GM18507 (cell line): ENCODE measurements at regions not wholly inside any gene's neighbourhood (a gene's known extent, or its start where the extent isn't known, plus 50 kb on each side); places are given as distances from the start of the nearest gene placed in this dataset.

Experiments used
- DNase-seq: peaks from one replicate; pipeline ENCODE4 v3.0.0; 2011; ENCODE audit warnings: low read depth; ENCODE audit not compliant: insufficient read length; ENCODE audit errors: extremely low spot score
- FAIRE-seq: peaks from 2 replicates; lab custom pipeline; 2011; peaks lifted over from hg19 to GRCh38; lab: Jason Lieb, UNC

DNA sequence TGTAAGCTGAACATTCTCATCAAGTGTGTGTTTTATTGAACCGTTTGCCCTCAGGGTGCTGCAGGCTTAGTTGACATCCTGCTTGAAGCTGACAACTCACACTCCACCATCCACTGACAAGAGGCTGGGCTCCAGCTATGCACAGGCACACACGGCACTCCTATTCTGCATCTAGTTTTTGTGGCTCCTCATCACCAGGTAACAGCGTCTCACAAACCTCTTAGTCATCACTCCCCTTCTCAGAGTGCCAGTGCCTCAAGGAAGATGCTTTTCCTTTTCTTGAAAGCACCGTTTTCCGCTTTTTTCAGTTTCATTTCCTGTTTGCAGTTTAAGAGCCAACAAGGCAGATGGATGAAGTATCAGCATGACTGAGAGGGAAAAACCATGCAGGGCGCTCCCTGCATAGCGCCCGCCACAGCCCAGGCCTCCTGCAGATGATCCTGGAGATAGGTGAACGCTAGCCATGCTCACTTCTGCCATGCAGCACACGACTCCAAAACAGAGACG is 491.2 kb downstream of the COG6 start:
- FAIRE-seq (no peak), DNase-seq (no peak)

DNA sequence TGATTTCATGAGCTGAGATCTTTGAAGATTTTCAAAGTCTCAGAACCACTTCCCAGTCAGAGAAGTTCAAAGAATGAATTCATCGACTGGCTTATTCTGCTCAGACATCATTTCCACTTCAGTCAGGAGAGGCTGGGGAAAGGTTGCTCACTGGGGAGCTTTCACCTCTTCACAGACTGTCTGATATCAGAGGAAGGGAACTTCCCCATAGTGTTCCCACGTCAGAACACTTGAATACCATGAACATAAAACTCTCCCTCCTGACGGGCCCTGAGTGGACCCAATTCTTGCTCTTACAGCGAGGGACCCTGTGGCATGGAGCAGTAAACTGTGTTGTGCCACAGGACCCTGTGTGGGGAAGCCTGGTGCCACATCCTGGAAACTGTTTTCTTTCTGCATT is 492.6 kb downstream of the COG6 start:
- no peak for DNase-seq

DNA sequence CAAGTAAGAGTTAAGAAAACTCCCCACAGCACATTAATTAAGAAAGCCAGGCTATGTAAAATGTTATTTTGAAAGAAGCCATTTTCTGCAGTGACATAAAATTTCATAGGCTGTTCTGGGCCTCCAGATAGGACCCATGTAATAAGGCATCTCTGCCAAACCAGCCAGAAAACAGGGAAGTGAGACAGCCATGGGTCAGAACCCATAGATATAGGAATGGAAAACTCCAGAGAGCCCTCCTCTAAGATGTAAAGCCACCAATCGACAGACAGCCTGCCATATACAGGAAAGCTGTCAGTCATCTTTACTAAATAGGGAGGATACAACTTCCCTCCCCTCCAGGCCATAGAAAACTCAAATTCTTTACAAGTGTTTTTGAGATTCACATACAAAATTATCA is 493.3 kb downstream of the COG6 start:
- no peak for DNase-seq
- FAIRE-seq: no peak

More for the DNA sequence above, 492.6 kb downstream of the COG6 start:
- FAIRE-seq: no peak

DNA sequence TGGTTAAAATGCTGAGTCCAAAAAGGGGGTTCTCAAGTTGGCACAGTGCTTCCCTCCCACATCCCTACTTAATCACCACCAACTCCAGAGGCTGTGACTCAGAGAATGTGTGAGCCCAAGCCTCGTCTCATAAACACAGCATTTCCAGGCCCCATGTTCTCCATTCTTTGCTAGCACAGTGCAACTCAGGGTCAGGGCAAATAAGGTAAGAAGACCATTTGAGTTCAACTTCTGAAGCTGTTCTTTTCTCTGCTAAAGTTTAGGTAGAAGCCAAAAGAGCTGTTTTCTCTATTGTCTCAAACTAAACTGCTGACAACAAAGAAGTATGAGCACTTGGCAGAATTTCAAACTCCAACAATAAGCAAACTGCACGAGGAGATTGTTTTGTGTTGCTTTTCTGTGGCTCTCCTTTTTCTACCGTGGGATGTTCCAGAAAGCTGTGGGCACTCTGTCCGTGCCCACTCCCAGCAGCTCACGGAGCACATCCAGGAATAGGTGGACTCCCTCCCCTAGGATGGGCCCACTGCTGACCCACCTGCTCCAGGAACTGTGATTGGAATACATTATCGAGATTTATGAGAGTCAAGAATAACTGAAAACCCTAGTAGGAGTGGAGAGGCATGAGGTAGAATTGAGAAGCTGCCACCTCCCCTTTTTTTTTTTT is 494.3 kb downstream of the COG6 start:
- DNase-seq (no peak), FAIRE-seq (no peak)

DNA sequence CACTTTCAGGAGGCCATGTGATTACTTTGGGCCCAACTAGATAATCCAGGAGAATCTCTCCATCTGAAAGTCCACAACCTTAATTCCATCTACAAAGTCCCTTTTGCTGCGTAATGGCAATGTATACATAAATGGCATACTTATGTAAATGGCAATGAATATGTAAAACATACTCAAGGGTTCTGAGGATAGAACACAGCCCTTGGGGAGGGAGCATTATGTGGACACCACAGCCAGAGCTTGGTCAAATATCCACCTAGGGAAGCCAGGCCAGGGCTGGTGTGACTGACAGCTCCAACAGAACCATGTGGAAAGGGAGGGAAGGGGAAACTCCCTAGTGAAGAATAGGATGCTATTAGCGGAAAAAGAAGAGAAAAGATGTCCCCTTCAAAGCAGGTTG is 496.2 kb downstream of the COG6 start:
- DNase-seq (no peak), FAIRE-seq (no peak)

DNA sequence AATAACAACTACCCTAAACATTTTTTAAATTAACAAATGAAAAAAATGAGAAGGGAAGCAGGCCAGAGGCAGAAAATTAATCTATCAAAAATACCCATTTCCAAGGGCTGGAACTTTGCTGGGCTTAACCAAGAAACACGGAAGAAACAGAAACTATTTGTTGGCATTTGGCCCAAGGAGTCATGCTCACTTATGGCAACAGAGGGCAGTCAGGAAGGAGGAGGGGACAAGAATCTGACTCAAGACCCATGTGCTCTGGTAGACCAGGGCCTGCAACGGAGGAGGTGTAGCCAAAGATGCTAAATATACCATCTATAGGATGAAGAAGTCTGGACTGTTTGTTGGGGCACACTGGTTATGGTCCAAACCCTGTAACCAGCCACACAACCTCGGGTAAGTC is 496.7 kb downstream of the COG6 start:
- no peak for FAIRE-seq
- no peak for DNase-seq

DNA sequence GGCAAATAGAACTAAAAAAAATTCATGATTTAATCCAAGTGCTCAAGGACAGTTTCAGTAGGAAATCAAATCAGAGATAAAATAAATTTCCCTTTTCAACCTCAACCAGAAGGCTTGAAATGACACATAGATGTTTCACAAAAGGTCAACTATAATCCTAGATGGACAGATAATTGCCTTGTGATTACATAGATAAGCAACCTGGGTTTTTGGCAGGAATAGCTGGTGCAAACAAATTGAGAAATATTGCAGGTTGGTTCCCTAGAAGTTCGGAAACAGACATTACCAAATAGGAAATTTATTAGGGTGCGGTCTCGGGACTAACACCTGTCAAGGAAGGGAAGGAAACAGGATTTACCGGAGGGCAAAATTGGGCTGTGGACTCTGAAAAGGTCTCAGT is 497.5 kb downstream of the COG6 start:
- no peak for DNase-seq
- FAIRE-seq: no peak

DNA sequence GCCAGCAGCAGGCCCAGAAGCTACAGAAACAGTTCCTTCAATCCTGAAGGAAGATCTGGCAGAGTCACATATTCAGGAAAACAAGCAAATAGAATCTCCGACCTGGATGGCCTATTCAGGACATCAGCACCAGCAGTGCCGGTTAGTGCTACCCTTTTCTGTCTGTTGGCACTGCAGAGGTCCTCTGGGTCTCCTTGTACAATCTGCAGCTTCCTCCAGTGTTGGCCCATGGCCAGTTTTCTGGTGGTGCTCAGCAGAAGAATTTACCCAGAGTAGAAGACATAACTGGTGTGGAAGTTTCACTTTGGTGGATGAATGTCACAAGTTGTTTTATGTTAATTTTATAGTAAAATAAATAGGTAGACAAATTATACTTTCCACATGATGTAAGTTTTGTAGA is 498.1 kb downstream of the COG6 start:
- DNase-seq (no peak), FAIRE-seq (no peak)

DNA sequence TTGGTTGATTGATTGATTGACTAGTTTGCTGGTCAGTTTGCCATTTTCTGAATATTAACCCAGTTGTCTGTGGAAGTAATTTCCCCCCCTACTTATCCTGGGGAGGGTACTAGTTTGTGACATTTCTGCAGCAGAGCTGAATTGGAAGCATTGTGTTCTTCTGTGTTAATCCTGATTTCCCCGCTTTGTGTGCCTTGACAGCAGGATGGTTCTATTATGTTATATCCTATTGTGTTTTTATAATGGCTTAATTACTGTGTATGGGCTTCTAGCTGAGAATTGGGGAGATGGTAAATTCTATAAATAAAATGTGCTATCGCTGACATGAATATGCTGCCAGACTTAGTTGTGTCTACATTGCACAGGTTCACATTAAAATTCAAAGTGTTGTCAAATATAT is 499.7 kb downstream of the COG6 start:
- no peak for FAIRE-seq

DNA sequence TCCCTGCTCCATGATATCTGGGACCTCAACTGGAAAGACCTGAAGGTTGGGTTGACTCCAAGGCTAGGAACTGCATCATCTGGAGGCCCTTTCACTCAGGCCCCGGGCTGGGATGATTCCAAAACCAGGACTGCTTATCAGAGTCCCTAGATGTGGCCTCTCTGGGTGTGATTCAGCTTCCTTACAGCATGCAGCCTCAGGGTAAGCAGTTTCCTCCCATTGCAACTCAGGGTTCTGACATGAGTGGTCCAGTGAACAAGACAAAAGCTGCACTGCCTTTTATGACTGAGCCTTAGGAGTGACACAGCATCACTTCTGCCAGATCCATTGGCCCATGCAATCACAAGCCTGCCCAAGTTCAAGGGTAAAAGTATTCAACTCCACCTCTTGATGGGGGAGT is 502.8 kb downstream of the COG6 start:
- DNase-seq (no peak), FAIRE-seq (no peak)

More for the DNA sequence above, 499.7 kb downstream of the COG6 start:
- DNase-seq: no peak

DNA sequence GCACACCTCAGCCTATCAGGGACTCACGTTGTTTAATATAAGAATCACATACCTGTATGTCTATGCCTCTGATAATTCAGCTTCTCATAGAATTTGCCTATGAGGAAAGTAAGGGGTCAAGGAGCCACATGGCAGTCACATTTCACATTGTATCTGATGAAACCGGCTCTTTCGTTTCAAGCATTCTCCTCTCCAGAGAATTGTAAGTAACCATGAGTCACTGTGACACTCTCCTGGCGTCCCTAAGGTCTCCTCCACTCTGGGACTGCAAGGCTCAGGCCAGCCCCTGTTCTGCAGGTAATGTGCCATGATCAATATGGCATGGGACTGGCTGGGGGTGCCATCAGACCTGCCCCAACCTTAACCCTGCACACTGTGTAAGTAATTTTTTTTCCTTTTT is 503.3 kb downstream of the COG6 start:
- DNase-seq (no peak), FAIRE-seq (no peak)

DNA sequence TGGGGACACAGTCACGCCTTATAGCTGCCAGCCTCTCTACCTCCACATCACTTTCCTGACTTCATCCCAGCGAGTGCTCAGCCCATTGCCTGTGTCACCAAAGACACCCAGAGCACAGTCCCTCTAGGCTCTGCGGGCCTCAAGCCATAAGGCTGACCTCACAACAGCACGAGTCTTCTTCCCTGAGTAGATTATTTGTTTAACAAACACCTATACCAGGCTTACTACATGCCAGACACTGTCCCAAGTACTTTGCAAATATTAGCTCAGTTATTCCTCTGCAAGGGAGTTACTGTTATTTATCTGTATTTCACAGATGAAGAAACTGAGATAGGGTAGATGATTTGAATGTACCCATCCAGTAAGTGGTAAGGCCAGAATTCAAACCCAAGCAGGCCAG is 504.3 kb downstream of the COG6 start:
- DNase-seq (no peak), FAIRE-seq (no peak)

DNA sequence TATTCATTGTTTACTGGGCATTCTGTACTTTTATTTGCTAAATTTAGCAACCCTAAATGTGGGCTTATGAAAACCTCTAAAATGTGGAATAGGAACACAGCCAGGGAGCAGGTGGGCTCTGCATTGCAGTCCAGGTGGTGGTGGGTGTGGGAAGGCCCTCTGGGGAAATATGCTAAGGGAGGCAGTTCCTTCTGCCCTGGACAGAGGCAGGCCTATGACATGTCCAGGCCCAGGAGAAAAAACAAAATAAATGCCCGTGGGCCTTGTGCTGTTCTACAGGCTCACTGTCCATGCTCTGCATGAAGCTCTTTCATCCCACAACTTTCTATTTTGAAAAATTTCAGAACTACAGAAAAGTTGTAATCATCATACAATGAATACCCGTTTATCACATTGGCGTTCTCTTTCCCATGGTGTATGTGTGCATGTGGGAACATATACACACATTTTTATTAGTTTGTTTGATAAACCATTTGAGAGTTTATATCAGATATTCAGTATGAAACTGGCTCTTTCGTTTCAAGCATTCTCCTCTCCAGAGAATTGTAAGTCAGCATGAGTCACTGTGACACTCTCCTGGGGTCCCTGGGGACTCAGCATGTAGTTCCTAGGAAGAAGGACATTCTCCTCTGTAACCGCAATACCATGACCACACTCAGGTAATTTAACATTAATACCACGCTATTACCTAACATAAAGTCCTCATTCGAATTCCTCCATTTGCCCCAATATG is 505.3 kb downstream of the COG6 start:
- FAIRE-seq: no peak
- no peak for DNase-seq

DNA sequence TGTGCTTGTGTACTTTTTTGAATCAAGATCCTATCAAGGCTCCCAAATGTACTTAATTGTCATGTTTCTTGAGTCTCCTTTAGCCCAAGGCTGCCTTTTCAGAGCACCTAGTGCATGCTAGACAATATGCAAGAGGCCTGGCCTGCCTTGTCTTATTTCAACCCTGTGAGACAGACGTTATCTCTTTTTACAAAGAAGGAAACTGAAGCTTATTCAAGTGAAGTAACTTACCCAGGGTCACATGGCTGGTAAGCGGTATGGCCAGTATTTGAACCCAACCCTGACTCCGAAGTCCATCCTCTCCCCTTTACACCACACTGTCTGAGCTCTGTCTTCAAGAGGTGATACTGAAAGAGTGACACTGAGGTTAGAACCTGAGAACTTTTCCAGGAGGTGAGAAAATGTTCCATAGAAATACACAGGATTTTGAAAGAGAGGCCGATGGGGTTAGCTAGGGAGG is 505.1 kb downstream of the FOXO1 start:
- no peak for FAIRE-seq
- no peak for DNase-seq

DNA sequence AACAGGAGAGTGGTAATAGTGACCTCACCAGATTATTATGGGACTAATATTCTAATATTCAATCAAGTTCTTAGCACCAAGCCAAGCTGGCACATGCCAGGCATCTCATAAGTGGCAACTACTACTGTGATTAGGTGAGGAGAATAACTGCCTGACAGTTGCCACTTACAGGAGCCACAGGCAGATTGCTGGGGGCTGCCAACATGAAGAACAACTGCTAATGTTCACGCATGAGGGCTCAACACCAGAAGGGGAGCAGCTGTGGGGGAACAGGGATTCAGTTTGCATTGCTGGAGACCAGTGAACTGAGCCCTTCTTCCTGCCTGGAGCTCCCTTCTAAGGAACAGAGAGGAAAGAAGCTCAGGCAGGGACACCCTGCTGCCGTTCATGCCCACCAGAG is 504.5 kb downstream of the FOXO1 start:
- DNase-seq (no peak), FAIRE-seq (no peak)

DNA sequence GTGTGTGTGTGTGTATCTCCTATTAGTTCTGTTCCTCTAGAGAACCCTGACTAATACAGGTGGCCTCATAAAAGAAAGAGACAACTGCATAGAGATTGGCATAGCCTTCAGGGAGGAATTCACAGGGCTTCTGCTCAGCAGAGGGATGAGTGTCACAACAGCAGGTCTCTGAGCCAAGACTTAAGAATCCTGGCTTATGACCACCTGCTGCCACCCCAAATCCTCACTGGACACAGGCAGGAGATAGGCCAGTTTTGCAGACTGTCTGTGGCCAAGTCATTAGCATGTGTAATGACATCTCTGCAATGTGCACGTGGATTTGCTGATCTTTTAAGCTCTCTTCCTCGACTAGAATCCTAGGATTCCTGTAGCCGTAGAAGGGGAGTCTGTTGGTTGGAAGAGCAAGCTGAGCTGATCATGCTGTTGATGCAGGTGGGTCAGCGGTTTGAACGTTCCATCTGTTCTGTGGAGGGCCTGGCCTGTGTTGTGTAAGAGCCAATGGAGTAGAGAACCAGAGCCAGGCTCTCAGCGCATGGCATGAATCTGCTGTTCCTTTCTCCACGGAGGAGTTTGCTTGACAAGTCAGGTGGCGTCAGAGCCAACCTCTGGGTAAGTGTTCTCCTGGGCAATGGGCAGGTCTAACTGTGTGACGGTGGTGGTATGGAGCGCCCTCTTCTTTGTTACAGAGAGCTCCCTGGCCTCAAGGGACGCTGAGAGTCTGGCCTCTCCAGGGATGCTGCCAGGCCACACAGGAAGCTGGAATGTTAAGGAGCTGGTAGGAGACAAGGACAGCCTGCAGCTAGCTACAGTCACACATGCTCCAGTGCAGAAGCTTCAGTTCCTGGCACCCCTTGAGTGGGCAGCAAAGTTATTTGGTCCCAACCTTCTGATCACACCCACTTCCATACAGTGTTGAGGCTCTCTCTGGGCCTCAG is 503.1 kb downstream of the FOXO1 start:
- no peak for DNase-seq
- no peak for FAIRE-seq

DNA sequence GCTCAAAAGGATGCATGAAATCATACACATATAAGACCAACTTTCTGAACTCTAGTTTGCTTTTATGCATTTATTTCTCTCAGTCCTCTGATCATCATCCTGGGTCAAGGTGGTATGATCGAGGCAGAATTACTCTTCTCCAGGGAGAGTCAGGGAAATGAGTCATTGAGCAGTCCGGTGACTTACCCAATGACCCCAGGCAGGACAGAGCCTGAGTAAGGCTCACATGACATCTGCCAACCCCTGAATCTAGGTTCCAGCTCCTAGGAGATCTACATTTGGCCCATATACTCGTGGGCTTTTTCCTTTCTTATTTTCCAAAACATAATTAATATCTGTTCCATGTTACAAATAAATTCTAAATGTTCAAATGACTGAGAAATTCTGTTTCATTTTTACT is 502.3 kb downstream of the FOXO1 start:
- DNase-seq (no peak), FAIRE-seq (no peak)

DNA sequence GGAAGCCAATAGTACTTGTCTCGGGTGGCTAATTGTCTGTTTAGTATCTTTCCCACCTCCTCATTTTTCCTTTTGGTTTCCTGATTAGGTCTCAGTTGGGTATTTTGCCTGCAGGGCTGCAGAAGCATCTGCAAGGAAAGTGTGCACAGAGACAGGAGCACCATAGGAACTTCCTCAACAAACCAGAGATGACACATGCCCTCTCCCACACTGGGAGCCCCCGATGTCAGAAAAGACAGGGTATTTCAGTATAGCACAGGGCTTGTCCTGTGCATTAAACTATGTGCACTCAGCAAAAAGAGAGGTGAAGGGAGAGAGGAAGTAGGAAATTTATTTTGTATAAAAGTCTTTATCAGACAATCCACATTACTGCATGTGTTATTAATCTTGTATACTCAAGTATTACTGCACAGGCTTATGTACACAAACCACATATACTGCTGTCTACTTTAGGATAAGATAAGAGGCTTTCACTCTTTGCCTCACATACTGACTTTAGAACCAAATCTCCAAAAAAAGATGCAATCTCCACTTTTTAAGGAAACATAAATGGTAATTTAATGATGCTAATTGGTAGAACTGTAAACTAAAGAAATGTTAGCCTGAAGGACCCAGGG is 501.0 kb downstream of the FOXO1 start:
- no peak for DNase-seq
- FAIRE-seq: no peak

DNA sequence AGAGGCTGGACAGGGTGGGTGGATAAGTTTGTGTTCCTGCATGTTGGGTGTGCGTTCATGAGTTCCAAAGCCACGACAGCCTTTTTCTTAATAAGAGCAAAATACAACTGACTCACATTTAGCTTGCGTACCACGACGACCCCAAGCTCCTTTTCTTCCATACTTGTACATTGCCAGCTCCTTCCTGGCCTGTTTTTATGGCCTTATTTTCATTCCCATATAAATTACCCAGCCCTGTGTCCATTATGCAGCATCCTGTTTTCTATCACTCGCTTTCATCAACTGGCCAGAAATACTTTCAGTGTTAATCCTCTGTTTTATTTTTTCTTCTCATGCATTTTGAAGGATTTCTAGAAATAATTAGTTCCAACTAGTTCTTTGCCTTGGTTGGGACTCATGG is 499.1 kb downstream of the FOXO1 start:
- DNase-seq (no peak), FAIRE-seq (no peak)
